WTC11 (cell line): ENCODE measurements at regions not wholly inside any gene's neighbourhood (a gene's known extent, or its start where the extent isn't known, plus 50 kb on each side); places are given as distances from the start of the nearest gene placed in this dataset.

Experiments used
- ATAC-seq: fragments of 200-7000 bp; cut with Tn5 transposase; 2 replicates; pipeline ENCODE4 v1.10.0; 2021; ENCODE audit warnings: mild to moderate bottlenecking, moderate library complexity
- CTCF ChIA-PET: fragments of 300-600 bp; sonication (Branson Sonifier 250); formaldehyde crosslinking; loops from one replicate; lab custom pipeline; 2021; ENCODE audit warnings: antibody characterized with exemption; lab: Charles Lee
- POLR2A ChIA-PET: fragments of 350-600 bp; sonication (Branson Sonifier 250); formaldehyde crosslinking; loops from one replicate; lab custom pipeline; 2021; ENCODE audit warnings: antibody characterized with exemption; lab: Charles Lee
- DNase-seq: peaks from one replicate; pipeline ENCODE4 v3.0.0; 2021; ENCODE audit warnings: low spot score
- H3K27ac Mint-ChIP-seq: 2 replicates; pipeline ENCODE4 v1.8.0; 2021; ENCODE audit warnings: mixed read lengths
- H3K27me3 Mint-ChIP-seq: 2 replicates; pipeline ENCODE4 v1.8.0; 2021; ENCODE audit warnings: low read depth, mild to moderate bottlenecking, moderate library complexity, mixed read lengths
- H3K36me3 Mint-ChIP-seq: 2 replicates; pipeline ENCODE4 v1.8.0; 2021; ENCODE audit warnings: mixed read lengths
- H3K4me1 Mint-ChIP-seq: 2 replicates; pipeline ENCODE4 v1.8.0; 2022; ENCODE audit warnings: mixed read lengths
- H3K4me3 Mint-ChIP-seq: 2 replicates; pipeline ENCODE4 v1.8.0; 2021; ENCODE audit warnings: mild to moderate bottlenecking, moderate library complexity, mixed read lengths
- H3K9me3 Mint-ChIP-seq: 2 replicates; pipeline ENCODE4 v1.8.0; 2021; ENCODE audit warnings: mixed read lengths
- CREB1 ChIP-seq: sonication (generic); formaldehyde crosslinking; IDR thresholded peaks from 2 replicates; pipeline ENCODE4 v1.8.0; 2023; ENCODE audit warnings: mild to moderate bottlenecking, missing genetic modification reagents
- ETV6 ChIP-seq: sonication (generic); formaldehyde crosslinking; IDR thresholded peaks from 2 replicates; pipeline ENCODE4 v1.8.1; 2022; ENCODE audit warnings: mild to moderate bottlenecking, missing genetic modification reagents
- FOXK1 ChIP-seq: sonication (generic); formaldehyde crosslinking; IDR thresholded peaks from 2 replicates; pipeline ENCODE4 v1.8.0; 2022; ENCODE audit warnings: mild to moderate bottlenecking, moderate library complexity, missing genetic modification reagents
- GTF2I ChIP-seq: fragments of 250-450 bp; sonication (Bioruptor Pico); conservative IDR thresholded peaks from 2 replicates; pipeline ENCODE4 v1.4.0; 2021; ENCODE audit warnings: mild to moderate bottlenecking
- JAZF1 ChIP-seq: fragments of 250-450 bp; sonication (Bioruptor Pico); IDR thresholded peaks from 2 replicates; pipeline ENCODE4 v1.9.0; 2021; ENCODE audit warnings: moderate library complexity, mild to moderate bottlenecking, inconsistent platforms
- KAT7 ChIP-seq: sonication (generic); formaldehyde crosslinking; IDR thresholded peaks from 2 replicates; pipeline ENCODE4 v1.8.1; 2023; ENCODE audit warnings: missing genetic modification reagents, mild to moderate bottlenecking, borderline replicate concordance
- MXD4 ChIP-seq: fragments of 250-450 bp; sonication (Bioruptor Pico); IDR thresholded peaks from 2 replicates; pipeline ENCODE4 v1.8.0; 2021; ENCODE audit warnings: mild to moderate bottlenecking, moderate library complexity, borderline replicate concordance
- NFE2L1 ChIP-seq: sonication (generic); formaldehyde crosslinking; IDR thresholded peaks from 2 replicates; pipeline ENCODE4 v1.8.1; 2023; ENCODE audit warnings: missing genetic modification reagents
- NR3C1 ChIP-seq: sonication (generic); formaldehyde crosslinking; conservative IDR thresholded peaks from 2 replicates; pipeline ENCODE4 v1.8.1; 2023; ENCODE audit warnings: low read depth, mild to moderate bottlenecking, missing genetic modification reagents
- PRRX2 ChIP-seq: fragments of 250-450 bp; sonication (Bioruptor Pico); IDR thresholded peaks from 2 replicates; pipeline ENCODE4 v1.8.0; 2021; ENCODE audit warnings: mild to moderate bottlenecking
- SOX15 ChIP-seq: fragments of 250-450 bp; sonication (Bioruptor Pico); IDR thresholded peaks from 2 replicates; pipeline ENCODE4 v1.9.0; 2021; ENCODE audit warnings: mild to moderate bottlenecking
- TCF7 ChIP-seq: sonication (generic); formaldehyde crosslinking; IDR thresholded peaks from 2 replicates; pipeline ENCODE4 v1.8.0; 2022; ENCODE audit warnings: mild to moderate bottlenecking, low read depth, missing genetic modification reagents, moderate library complexity
- TEAD4 ChIP-seq: sonication (generic); formaldehyde crosslinking; IDR thresholded peaks from 2 replicates; pipeline ENCODE4 v1.8.0; 2022; ENCODE audit warnings: mild to moderate bottlenecking, missing genetic modification reagents
- ZNF138 ChIP-seq: sonication (generic); formaldehyde crosslinking; conservative IDR thresholded peaks from 2 replicates; pipeline ENCODE4 v1.8.1; 2022; ENCODE audit warnings: mild to moderate bottlenecking, moderate library complexity, missing genetic modification reagents
- ZNF263 ChIP-seq: sonication (generic); formaldehyde crosslinking; IDR thresholded peaks from 2 replicates; pipeline ENCODE4 v1.8.1; 2022; ENCODE audit warnings: low read depth, mild to moderate bottlenecking, moderate library complexity, missing genetic modification reagents
- ZNF317 ChIP-seq: sonication (generic); formaldehyde crosslinking; IDR thresholded peaks from 2 replicates; pipeline ENCODE4 v1.8.1; 2023; ENCODE audit warnings: low read depth, mild to moderate bottlenecking, moderate library complexity, missing genetic modification reagents, borderline replicate concordance
- TF ChIP-seq, protein P1 (sequence below): fragments of 250-450 bp; sonication (Bioruptor Pico); IDR thresholded peaks from 2 replicates; pipeline ENCODE4 v1.9.0; 2021; ENCODE audit warnings: mild to moderate bottlenecking
- TF ChIP-seq, protein P2 (sequence below): fragments of 200-600 bp; IDR thresholded peaks from 2 replicates; pipeline ENCODE4 v1.8.0; 2022; ENCODE audit warnings: antibody characterized with exemption
- TF ChIP-seq, protein P3 (sequence below): sonication (generic); formaldehyde crosslinking; IDR thresholded peaks from 2 replicates; pipeline ENCODE4 v1.8.0; 2022; ENCODE audit warnings: mild to moderate bottlenecking, missing genetic modification reagents
- TF ChIP-seq, protein P4 (sequence below): fragments of 250-450 bp; sonication (Bioruptor Pico); IDR thresholded peaks from 2 replicates; pipeline ENCODE4 v1.9.0; 2021; ENCODE audit warnings: moderate library complexity, mild to moderate bottlenecking, inconsistent platforms, borderline replicate concordance
- TF ChIP-seq, protein P5 (sequence below): sonication (generic); formaldehyde crosslinking; IDR thresholded peaks from 2 replicates; pipeline ENCODE4 v1.8.0; 2022; ENCODE audit warnings: mild to moderate bottlenecking, missing genetic modification reagents
- TF ChIP-seq, protein P6 (sequence below): sonication (generic); formaldehyde crosslinking; IDR thresholded peaks from 2 replicates; pipeline ENCODE4 v1.8.1; 2023; ENCODE audit warnings: mild to moderate bottlenecking, missing genetic modification reagents, moderate library complexity

DNA sequence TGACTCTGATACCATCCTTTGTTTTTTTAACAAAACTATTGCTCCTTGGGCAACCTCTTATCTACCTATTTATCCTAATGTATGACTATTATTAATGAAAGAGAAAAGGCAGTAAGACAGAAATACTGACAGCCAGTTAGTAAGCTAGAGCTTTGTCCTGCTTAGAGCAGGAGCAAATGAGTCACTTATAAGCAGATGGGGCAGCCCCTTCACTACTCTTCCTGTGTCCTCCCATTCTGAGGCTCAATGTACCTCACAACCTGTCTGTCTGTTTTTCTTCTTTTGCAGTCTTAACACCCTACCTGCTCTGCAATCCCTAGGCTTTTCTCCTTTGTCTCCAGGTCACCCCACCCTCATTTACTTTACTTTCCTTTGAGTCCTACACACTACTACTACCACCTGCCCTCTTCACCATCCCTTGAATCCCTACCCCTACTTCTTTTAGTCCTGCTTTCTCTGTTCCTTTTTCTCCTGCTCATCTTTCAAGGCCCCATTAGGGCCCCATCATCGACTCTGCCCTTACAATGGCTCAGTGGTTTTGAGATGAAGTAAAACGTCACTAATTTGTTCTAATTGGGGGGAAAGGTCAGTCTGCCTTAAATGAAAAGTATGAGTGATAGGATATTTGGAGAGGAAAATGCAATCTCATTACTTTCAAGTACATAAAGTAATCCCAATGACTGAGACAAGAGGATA, 294.3 kb downstream of the GUCY2F start (continued):
- TF ChIP-seq, protein P1, sequence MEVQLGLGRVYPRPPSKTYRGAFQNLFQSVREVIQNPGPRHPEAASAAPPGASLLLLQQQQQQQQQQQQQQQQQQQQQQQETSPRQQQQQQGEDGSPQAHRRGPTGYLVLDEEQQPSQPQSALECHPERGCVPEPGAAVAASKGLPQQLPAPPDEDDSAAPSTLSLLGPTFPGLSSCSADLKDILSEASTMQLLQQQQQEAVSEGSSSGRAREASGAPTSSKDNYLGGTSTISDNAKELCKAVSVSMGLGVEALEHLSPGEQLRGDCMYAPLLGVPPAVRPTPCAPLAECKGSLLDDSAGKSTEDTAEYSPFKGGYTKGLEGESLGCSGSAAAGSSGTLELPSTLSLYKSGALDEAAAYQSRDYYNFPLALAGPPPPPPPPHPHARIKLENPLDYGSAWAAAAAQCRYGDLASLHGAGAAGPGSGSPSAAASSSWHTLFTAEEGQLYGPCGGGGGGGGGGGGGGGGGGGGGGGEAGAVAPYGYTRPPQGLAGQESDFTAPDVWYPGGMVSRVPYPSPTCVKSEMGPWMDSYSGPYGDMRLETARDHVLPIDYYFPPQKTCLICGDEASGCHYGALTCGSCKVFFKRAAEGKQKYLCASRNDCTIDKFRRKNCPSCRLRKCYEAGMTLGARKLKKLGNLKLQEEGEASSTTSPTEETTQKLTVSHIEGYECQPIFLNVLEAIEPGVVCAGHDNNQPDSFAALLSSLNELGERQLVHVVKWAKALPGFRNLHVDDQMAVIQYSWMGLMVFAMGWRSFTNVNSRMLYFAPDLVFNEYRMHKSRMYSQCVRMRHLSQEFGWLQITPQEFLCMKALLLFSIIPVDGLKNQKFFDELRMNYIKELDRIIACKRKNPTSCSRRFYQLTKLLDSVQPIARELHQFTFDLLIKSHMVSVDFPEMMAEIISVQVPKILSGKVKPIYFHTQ (CRISPR knock-in tag): no peak
- TF ChIP-seq ZNF317 (CRISPR knock-in tag): no peak
- TF ChIP-seq, protein P2, sequence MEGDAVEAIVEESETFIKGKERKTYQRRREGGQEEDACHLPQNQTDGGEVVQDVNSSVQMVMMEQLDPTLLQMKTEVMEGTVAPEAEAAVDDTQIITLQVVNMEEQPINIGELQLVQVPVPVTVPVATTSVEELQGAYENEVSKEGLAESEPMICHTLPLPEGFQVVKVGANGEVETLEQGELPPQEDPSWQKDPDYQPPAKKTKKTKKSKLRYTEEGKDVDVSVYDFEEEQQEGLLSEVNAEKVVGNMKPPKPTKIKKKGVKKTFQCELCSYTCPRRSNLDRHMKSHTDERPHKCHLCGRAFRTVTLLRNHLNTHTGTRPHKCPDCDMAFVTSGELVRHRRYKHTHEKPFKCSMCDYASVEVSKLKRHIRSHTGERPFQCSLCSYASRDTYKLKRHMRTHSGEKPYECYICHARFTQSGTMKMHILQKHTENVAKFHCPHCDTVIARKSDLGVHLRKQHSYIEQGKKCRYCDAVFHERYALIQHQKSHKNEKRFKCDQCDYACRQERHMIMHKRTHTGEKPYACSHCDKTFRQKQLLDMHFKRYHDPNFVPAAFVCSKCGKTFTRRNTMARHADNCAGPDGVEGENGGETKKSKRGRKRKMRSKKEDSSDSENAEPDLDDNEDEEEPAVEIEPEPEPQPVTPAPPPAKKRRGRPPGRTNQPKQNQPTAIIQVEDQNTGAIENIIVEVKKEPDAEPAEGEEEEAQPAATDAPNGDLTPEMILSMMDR: no peak
- no peak for TF ChIP-seq CREB1 (CRISPR knock-in tag)
- TF ChIP-seq NFE2L1 (CRISPR knock-in tag): no peak
- no peak for TF ChIP-seq NR3C1 (CRISPR knock-in tag)
- no peak for TF ChIP-seq FOXK1 (CRISPR knock-in tag)
- TF ChIP-seq GTF2I: no peak

DNA sequence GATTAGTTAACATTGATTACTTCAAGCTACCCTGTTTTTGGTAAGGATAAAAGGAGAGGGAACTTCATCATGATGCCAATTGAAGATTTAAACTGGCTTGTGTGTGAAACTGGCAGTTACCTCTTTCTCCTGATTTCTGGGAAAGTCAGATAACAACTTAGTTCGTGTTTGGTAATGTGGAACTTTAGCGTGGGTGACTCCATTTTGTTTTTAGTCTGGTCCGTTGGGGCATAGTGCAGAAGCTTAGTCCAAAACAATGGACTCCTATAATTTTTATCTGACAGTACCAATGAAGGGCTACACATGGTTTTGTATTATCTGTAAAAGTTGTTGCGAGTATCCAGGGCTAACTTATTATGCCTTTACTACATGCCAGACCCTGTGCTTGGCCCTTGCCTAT, 294.9 kb downstream of the GUCY2F start:
- Mint-ChIP-seq H3K27ac (no peak overlapping the region), H3K27me3 (no peaks in the 10 kb centered on the region; the same call in 1 of the 2 replicates), H3K4me3 (no peak overlapping the region), H3K4me1 (peaks cover 61% of the 10 kb centered on the region), H3K9me3 (peaks cover 6% of the 10 kb centered on the region), H3K36me3 (peaks cover 5% of the 10 kb centered on the region)
- TF ChIP-seq PRRX2 (CRISPR knock-in tag) (no peak), JAZF1 (no peak), NFE2L1 (CRISPR knock-in tag) (no peak), ETV6 (no peak), TCF7 (no peak), ZNF138 (CRISPR knock-in tag) (no peak), ZNF263 (CRISPR knock-in tag) (no peak), SOX15 (CRISPR knock-in tag) (no peak), MXD4 (no peak), KAT7 (CRISPR knock-in tag) (no peak), TEAD4 (CRISPR knock-in tag) (no peak)
- TF ChIP-seq, protein P1 (CRISPR knock-in tag): no peak
- TF ChIP-seq, protein P3, sequence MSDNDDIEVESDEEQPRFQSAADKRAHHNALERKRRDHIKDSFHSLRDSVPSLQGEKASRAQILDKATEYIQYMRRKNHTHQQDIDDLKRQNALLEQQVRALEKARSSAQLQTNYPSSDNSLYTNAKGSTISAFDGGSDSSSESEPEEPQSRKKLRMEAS (CRISPR knock-in tag): no peak
- TF ChIP-seq, protein P4, sequence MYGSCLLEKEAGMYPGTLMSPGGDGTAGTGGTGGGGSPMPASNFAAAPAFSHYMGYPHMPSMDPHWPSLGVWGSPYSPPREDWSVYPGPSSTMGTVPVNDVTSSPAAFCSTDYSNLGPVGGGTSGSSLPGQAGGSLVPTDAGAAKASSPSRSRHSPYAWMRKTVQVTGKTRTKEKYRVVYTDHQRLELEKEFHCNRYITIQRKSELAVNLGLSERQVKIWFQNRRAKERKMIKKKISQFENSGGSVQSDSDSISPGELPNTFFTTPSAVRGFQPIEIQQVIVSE: no peak
- TF ChIP-seq, protein P5, sequence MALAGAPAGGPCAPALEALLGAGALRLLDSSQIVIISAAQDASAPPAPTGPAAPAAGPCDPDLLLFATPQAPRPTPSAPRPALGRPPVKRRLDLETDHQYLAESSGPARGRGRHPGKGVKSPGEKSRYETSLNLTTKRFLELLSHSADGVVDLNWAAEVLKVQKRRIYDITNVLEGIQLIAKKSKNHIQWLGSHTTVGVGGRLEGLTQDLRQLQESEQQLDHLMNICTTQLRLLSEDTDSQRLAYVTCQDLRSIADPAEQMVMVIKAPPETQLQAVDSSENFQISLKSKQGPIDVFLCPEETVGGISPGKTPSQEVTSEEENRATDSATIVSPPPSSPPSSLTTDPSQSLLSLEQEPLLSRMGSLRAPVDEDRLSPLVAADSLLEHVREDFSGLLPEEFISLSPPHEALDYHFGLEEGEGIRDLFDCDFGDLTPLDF (CRISPR knock-in tag): no peak
- TF ChIP-seq, protein P6, sequence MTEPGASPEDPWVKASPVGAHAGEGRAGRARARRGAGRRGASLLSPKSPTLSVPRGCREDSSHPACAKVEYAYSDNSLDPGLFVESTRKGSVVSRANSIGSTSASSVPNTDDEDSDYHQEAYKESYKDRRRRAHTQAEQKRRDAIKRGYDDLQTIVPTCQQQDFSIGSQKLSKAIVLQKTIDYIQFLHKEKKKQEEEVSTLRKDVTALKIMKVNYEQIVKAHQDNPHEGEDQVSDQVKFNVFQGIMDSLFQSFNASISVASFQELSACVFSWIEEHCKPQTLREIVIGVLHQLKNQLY (CRISPR knock-in tag): no peak
- ATAC-seq (no peak), DNase-seq (no peak)
- POLR2A ChIA-PET: no interaction called here
- CTCF ChIA-PET: no interaction called here
